Iris pigment epithelial cell (primary cell): ENCODE measurements at regions not wholly inside any gene's neighbourhood (a gene's known extent, or its start where the extent isn't known, plus 50 kb on each side); places are given as distances from the start of the nearest gene placed in this dataset.

ENCODE experiments used
- DNase-seq: peaks from one replicate; pipeline ENCODE4 v3.0.0-alpha.2; 2011; ENCODE audit warnings: low read depth

- no peak for DNase-seq
Observed at GRCh38 chr11:128089962-128090361, 497.4 kb downstream of the ETS1 start.

- DNase-seq, result no peak
Observed at GRCh38 chr11:128086794-128087193, 500.6 kb downstream of the ETS1 start.

GRCh38 chr11:128085276-128085675, 502.1 kb downstream of the ETS1 start:
- DNase-seq, result no peak

- DNase-seq, result no peak
Observed at GRCh38 chr11:128082574-128082973, 504.8 kb downstream of the ETS1 start.

- DNase-seq, result peak; percentile 53
Observed at GRCh38 chr11:128069665-128070064, 517.7 kb downstream of the ETS1 start.

- no peak for DNase-seq
Observed at GRCh38 chr11:128067780-128068179, 519.6 kb downstream of the ETS1 start.

GRCh38 chr11:128066399-128066798, 521.0 kb downstream of the ETS1 start:
- no peak for DNase-seq

GRCh38 chr11:128061281-128061871, 526.0 kb downstream of the ETS1 start:
- peak; percentile 86 for DNase-seq

GRCh38 chr11:128058580-128059208, 528.7 kb downstream of the ETS1 start:
- DNase-seq, result no peak

GRCh38 chr11:128057786-128058395, 529.5 kb downstream of the ETS1 start:
- no peak for DNase-seq

- DNase-seq, result no peak
Observed at GRCh38 chr11:128055576-128056217, 531.7 kb downstream of the ETS1 start.

- peak; percentile 65 for DNase-seq
Observed at GRCh38 chr11:128053981-128054931, 533.1 kb downstream of the ETS1 start.

GRCh38 chr11:128052912-128053641, 534.3 kb downstream of the ETS1 start:
- peak; percentile 87 for DNase-seq

GRCh38 chr11:128048121-128048520, 539.2 kb downstream of the ETS1 start:
- DNase-seq, result no peak

GRCh38 chr11:128047026-128047425, 540.3 kb downstream of the ETS1 start:
- no peak for DNase-seq

GRCh38 chr11:128046213-128046612, 541.1 kb downstream of the ETS1 start:
- DNase-seq, result no peak

- DNase-seq, result no peak
Observed at GRCh38 chr11:128045094-128045725, 542.1 kb downstream of the ETS1 start.

- no peak for DNase-seq
Observed at GRCh38 chr11:128042290-128042751, 545.0 kb downstream of the ETS1 start.

GRCh38 chr11:128040603-128041002, 546.8 kb downstream of the ETS1 start:
- DNase-seq, result peak; percentile 75

GRCh38 chr11:128039140-128040021, 548.0 kb downstream of the ETS1 start:
- peak; percentile 95 for DNase-seq
